ENCODE measurements at regions not wholly inside any gene's neighbourhood (a gene's known extent, or its start where the extent isn't known, plus 50 kb on each side); places are given as distances from the start of the nearest gene placed in this dataset.

DNA sequence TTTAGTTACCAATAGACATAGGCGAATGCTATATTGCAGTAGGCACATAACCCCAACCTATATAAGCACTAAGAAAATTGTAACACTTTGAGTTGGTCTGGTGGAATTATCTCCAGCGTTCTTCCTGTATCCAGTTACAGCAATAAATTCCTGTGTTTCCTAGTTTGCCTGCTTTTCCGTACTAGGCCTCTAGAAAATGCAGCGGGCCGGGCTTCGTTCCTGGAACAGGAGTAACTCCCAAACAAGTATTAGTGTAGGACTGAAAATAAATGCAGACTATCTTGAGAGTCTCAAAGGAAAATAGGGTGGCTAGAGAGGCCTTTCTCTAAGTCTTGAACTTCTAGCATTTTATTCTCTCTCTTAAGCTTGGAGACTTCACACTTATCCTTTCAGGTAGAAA, 159.8 kb downstream of the OR13H1 start:
- no peaks in the 10 kb centered on the region for H3K9me3 ChIP-seq (ENCODE audit: low read depth, low read length)
- TF ChIP-seq, protein P1, sequence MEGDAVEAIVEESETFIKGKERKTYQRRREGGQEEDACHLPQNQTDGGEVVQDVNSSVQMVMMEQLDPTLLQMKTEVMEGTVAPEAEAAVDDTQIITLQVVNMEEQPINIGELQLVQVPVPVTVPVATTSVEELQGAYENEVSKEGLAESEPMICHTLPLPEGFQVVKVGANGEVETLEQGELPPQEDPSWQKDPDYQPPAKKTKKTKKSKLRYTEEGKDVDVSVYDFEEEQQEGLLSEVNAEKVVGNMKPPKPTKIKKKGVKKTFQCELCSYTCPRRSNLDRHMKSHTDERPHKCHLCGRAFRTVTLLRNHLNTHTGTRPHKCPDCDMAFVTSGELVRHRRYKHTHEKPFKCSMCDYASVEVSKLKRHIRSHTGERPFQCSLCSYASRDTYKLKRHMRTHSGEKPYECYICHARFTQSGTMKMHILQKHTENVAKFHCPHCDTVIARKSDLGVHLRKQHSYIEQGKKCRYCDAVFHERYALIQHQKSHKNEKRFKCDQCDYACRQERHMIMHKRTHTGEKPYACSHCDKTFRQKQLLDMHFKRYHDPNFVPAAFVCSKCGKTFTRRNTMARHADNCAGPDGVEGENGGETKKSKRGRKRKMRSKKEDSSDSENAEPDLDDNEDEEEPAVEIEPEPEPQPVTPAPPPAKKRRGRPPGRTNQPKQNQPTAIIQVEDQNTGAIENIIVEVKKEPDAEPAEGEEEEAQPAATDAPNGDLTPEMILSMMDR (IDR thresholded peaks at IDR 0.05; ENCODE audit: extremely low read depth, low read depth, low read length), result no peak
- H3K27me3 ChIP-seq (ENCODE audit: insufficient read depth, low read length), result no peaks in the 10 kb centered on the region
- no peaks in the 10 kb centered on the region for H3K79me2 ChIP-seq (ENCODE audit: insufficient read depth, low read length)
- no peak overlapping the region for H2AFZ ChIP-seq (ENCODE audit: low read length)
- no peaks in the 10 kb centered on the region for H4K20me1 ChIP-seq (ENCODE audit: insufficient read depth, low read length)
- H3K36me3 ChIP-seq (ENCODE audit: insufficient read depth, low read length), result no peaks in the 10 kb centered on the region
- no peak overlapping the region for H3K27ac ChIP-seq (ENCODE audit: low read depth, low read length)
- no peak for DNase-seq (ENCODE audit: insufficient read length, low spot score, missing footprints)
- peak overlapping the region; percentile 72 for H3K4me3 ChIP-seq (ENCODE audit: insufficient read depth, low read length)
- H3K4me1 ChIP-seq (ENCODE audit: insufficient read depth, low read length), result peaks cover 8% of the 10 kb centered on the region
- H3K4me2 ChIP-seq (ENCODE audit: insufficient read depth, low read length), result peak overlapping the region; percentile 83

DNA sequence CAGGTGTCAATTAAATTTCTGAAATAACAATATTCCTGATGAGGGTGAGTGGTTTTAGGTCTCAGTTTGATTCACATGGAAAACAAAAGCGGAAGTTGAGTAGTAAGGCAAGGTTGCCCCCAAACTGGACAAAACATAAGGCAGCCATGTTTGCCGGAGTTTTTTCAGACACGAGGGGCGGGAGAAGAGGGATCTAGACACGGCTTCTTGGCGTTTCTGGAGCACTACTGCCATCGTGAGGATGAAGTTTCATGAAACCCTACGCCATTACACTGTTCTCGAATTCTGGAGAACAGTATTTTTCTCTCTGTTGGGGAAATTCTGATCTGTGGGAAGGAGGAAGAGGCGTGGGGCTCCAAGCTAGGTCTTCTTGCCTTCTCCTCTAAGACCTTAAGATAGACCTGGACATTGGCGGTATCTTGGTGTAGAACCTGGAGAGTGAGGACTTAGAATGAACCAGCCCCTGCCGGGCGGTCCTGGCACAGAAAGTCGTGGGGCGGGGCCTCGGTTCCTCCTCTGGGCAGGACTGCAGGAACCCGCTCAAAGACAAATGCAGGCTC, 160.3 kb downstream of the OR13H1 start:
- Histone ChIP-seq H3K27me3 (ENCODE audit: insufficient read depth, low read length) (no peaks in the 10 kb centered on the region), H3K36me3 (ENCODE audit: insufficient read depth, low read length) (no peaks in the 10 kb centered on the region), H3K27ac (ENCODE audit: low read depth, low read length) (no peak overlapping the region), H3K4me2 (ENCODE audit: insufficient read depth, low read length) (peak overlapping the region; percentile 83), H2AFZ (ENCODE audit: low read length) (peak overlapping the region; percentile 65), H3K9me3 (ENCODE audit: low read depth, low read length) (no peaks in the 10 kb centered on the region), H3K79me2 (ENCODE audit: insufficient read depth, low read length) (no peaks in the 10 kb centered on the region), H4K20me1 (ENCODE audit: insufficient read depth, low read length) (no peaks in the 10 kb centered on the region), H3K4me1 (ENCODE audit: insufficient read depth, low read length) (peaks cover 8% of the 10 kb centered on the region), H3K4me3 (ENCODE audit: insufficient read depth, low read length) (peak overlapping the region; percentile 72)
- DNase-seq (ENCODE audit: insufficient read length, low spot score, missing footprints), result peak; percentile 23
- TF ChIP-seq, protein P1 (IDR thresholded peaks at IDR 0.05; ENCODE audit: extremely low read depth, low read depth, low read length), result peak; percentile 55

DNA sequence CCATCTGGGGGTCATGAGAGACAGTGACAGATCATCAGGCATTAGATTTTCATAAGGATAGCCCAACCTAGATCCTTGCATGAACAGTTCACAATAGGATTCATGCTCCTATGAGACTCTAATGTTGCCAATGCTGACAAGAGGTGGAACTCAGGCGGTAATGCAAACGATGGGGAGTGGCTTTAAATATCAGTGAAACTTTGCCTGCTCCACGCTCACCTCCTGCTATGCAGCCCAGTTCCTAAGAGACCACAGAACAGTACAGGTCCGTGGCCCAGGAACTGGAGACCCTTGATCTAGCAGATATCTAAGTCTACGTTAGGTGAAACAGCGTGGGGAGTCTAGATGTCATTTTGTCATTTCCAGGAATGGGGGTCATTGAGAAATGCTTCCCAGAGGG, 165.7 kb downstream of the OR13H1 start:
- Histone ChIP-seq H3K4me3 (ENCODE audit: insufficient read depth, low read length) (no peak overlapping the region), H3K27me3 (ENCODE audit: insufficient read depth, low read length) (no peaks in the 10 kb centered on the region), H3K27ac (ENCODE audit: low read depth, low read length) (no peak overlapping the region), H3K4me2 (ENCODE audit: insufficient read depth, low read length) (no peak overlapping the region), H4K20me1 (ENCODE audit: insufficient read depth, low read length) (no peaks in the 10 kb centered on the region), H2AFZ (ENCODE audit: low read length) (no peak overlapping the region), H3K36me3 (ENCODE audit: insufficient read depth, low read length) (no peaks in the 10 kb centered on the region), H3K4me1 (ENCODE audit: insufficient read depth, low read length) (peaks cover 4% of the 10 kb centered on the region), H3K9me3 (ENCODE audit: low read depth, low read length) (no peaks in the 10 kb centered on the region), H3K79me2 (ENCODE audit: insufficient read depth, low read length) (no peaks in the 10 kb centered on the region)
- TF ChIP-seq, protein P1 (IDR thresholded peaks at IDR 0.05; ENCODE audit: extremely low read depth, low read depth, low read length), result no peak
- DNase-seq (ENCODE audit: insufficient read length, low spot score, missing footprints), result no peak

DNA sequence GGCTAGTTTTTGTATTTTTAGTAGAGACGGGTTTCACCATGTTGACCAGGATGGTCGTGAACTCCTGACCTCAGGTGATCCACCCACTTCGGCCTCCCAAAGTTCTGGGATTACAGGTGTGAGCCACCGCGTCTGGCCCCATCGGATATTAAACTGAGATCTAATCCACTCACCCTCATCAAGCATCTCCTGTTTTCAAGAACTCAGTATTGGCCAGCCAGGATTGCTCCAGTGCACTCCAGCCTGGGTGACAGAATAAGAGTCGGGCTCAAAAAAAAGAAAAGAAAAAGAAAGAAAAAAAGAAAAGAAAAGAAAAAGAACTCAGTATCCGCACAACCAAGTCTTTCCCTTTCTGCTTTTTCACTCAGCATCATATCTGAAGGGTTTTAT, 167.6 kb downstream of the OR13H1 start:
- TF ChIP-seq, protein P1 (IDR thresholded peaks at IDR 0.05; ENCODE audit: extremely low read depth, low read depth, low read length), result no peak
- H3K4me3 ChIP-seq (ENCODE audit: insufficient read depth, low read length), result peak overlapping the region; percentile 61
- peak overlapping the region; percentile 79 for H3K4me2 ChIP-seq (ENCODE audit: insufficient read depth, low read length)
- no peak overlapping the region for H2AFZ ChIP-seq (ENCODE audit: low read length)
- no peaks in the 10 kb centered on the region for H4K20me1 ChIP-seq (ENCODE audit: insufficient read depth, low read length)
- no peaks in the 10 kb centered on the region for H3K9me3 ChIP-seq (ENCODE audit: low read depth, low read length)
- no peaks in the 10 kb centered on the region for H3K27me3 ChIP-seq (ENCODE audit: insufficient read depth, low read length)
- no peak for DNase-seq (ENCODE audit: insufficient read length, low spot score, missing footprints)
- H3K4me1 ChIP-seq (ENCODE audit: insufficient read depth, low read length), result no peaks in the 10 kb centered on the region
- H3K79me2 ChIP-seq (ENCODE audit: insufficient read depth, low read length), result no peaks in the 10 kb centered on the region
- no peak overlapping the region for H3K27ac ChIP-seq (ENCODE audit: low read depth, low read length)
- H3K36me3 ChIP-seq (ENCODE audit: insufficient read depth, low read length), result no peaks in the 10 kb centered on the region

All from osteoblast (primary cell).